Lower lobe of right lung (tissue), 2 donors: ENCODE measurements at regions not wholly inside any gene's neighbourhood (a gene's known extent, or its start where the extent isn't known, plus 50 kb on each side); places are given as distances from the start of the nearest gene placed in this dataset.
A peak's percentile ranks its signal among the peaks of the same experiment; 100 is the strongest.

ENCODE experiments used
- ATAC-seq, 2 donors: fragments of 200-7000 bp; cut with Tn5 transposase; one replicate each; pipeline ENCODE4 v1.9.1; 2020 to 2022; ENCODE audit warnings: mild to moderate bottlenecking in 2 of 2, moderate library complexity in 2 of 2
- DNase-seq: peaks from one replicate; pipeline ENCODE4 v3.0.0-alpha.2; 2020
- H3K27ac ChIP-seq: fragments of 200-600 bp; one replicate; pipeline ENCODE4 v1.8.0; 2022
- H3K27me3 ChIP-seq: fragments of 200-600 bp; one replicate; pipeline ENCODE4 v1.8.0; 2022; ENCODE audit warnings: low read depth
- H3K36me3 ChIP-seq: fragments of 200-600 bp; one replicate; pipeline ENCODE4 v1.8.0; 2022; ENCODE audit warnings: mild to moderate bottlenecking
- H3K4me1 ChIP-seq: fragments of 200-600 bp; one replicate; pipeline ENCODE4 v1.8.0; 2022
- H3K4me3 ChIP-seq: fragments of 200-600 bp; one replicate; pipeline ENCODE4 v1.8.0; 2022; ENCODE audit warnings: mild to moderate bottlenecking
- H3K9me3 ChIP-seq: fragments of 200-600 bp; one replicate; pipeline ENCODE4 v1.8.0; 2022
- intact Hi-C: fragments of 100-400 bp; cut with DNase I; formaldehyde crosslinking; loops from one replicate; pipeline ENCODE4 v1.11.0; 2022
- TF ChIP-seq, protein P1 (sequence below): fragments of 200-600 bp; IDR thresholded peaks from one replicate; pipeline ENCODE4 v1.8.0; 2022; ENCODE audit warnings: antibody characterized with exemption, mild to moderate bottlenecking
- donor health status: DM: no; HTN: yes; CAD: no; lungs with severe emphysema.

DNA sequence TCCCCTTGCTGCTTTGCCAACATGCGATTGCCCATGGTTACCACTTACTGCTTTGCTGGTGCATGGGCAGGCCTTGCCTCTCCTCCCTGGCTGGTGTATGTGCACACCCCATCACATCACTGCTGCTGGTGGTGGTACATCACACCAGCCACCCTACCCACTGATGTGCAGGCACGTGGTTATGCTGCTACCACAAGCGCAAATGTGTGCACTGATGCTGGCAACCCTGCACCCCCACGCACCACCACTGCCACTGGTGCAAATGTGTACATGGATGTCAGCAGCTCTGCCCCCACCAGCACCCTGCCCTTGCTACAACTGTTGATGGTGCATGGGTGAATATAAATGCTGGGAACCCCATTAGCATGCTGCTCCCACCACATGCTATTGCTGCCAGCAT lies 261.7 kb downstream of the AEBP2 start:
- Histone ChIP-seq H3K27ac (no peak overlapping the region), H3K4me1 (no peaks in the 10 kb centered on the region), H3K27me3 (no peaks in the 10 kb centered on the region), H3K36me3 (no peaks in the 10 kb centered on the region), H3K4me3 (no peak overlapping the region), H3K9me3 (peaks cover 10% of the 10 kb centered on the region)
- DNase-seq (no peak), ATAC-seq (no peak)
- TF ChIP-seq, protein P1, sequence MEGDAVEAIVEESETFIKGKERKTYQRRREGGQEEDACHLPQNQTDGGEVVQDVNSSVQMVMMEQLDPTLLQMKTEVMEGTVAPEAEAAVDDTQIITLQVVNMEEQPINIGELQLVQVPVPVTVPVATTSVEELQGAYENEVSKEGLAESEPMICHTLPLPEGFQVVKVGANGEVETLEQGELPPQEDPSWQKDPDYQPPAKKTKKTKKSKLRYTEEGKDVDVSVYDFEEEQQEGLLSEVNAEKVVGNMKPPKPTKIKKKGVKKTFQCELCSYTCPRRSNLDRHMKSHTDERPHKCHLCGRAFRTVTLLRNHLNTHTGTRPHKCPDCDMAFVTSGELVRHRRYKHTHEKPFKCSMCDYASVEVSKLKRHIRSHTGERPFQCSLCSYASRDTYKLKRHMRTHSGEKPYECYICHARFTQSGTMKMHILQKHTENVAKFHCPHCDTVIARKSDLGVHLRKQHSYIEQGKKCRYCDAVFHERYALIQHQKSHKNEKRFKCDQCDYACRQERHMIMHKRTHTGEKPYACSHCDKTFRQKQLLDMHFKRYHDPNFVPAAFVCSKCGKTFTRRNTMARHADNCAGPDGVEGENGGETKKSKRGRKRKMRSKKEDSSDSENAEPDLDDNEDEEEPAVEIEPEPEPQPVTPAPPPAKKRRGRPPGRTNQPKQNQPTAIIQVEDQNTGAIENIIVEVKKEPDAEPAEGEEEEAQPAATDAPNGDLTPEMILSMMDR, result no peak
- intact Hi-C loops, result no loop called here

DNA sequence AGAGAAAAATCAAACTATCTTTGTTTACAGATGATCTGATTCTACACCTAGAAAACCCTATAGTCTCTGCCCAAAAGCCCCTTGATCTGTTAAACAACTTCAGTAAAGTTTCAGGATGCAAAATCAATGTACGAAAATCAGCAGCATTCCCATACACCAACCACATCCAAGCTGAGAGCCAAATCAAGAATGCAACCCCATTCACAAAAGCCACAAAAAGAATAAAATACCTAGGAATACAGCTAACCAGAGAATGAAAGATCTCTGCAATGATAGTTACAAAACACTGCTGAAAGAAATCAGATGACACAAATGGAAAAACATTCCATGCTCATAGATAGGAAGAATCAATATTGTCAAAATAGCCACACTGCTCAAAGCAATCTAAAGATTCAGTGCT lies 265.7 kb downstream of the AEBP2 start:
- no peaks in the 10 kb centered on the region for H3K4me1 ChIP-seq
- no peaks in the 10 kb centered on the region for H3K36me3 ChIP-seq
- no peaks in the 10 kb centered on the region for H3K27me3 ChIP-seq
- TF ChIP-seq, protein P1, result no peak
- intact Hi-C loops, result no loop called here
- DNase-seq (no peak), ATAC-seq (no peak)
- H3K4me3 ChIP-seq, result no peak overlapping the region
- peaks cover 16% of the 10 kb centered on the region for H3K9me3 ChIP-seq
- no peak overlapping the region for H3K27ac ChIP-seq

DNA sequence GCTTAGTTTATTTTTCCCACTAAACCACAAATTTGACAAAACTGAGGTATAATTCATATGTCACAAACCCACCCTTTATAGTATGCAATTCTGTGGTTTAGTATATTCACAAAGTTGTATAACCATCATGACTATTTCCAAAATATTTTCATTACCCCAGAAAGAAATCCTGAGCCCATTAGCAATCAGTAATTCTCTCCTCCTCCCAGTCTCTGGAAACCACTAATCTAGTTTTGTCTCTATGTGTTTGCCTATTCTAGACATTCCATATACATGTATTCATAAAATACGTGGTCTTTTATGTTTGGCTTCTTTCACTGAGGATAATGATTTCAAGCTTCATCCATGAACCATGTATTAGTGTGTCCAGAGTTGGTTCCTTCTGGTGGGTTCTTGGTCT lies 267.6 kb downstream of the AEBP2 start:
- Histone ChIP-seq H3K36me3 (no peaks in the 10 kb centered on the region), H3K9me3 (peaks cover 14% of the 10 kb centered on the region), H3K27me3 (no peaks in the 10 kb centered on the region), H3K27ac (no peak overlapping the region), H3K4me3 (no peak overlapping the region), H3K4me1 (no peaks in the 10 kb centered on the region)
- TF ChIP-seq, protein P1, result no peak
- intact Hi-C loops, result no loop called here
- ATAC-seq (no peak), DNase-seq (no peak)

DNA sequence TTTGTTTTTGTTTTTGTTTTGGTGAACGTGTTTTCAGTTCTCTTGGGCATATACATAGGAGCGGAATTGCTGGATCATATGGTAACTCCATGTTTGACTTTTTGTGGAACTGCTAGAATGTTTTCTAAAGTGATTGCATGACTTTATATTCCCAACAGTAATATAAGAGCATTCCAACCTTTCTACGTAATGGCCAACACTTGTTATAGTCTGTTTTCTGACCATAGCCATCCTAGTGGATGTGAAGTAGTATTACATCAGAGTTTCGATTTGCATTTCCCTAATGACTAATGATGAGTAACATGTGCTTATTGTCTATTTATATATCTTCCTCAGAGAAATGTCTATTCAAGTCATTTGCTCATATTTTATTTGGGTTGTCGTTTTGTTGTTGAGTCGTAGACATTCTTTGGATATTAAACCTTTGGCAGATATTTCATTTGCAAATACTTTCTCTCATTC lies 268.7 kb downstream of the AEBP2 start:
- DNase-seq (no peak), ATAC-seq (no peak)
- H3K9me3 ChIP-seq, result peaks cover 6% of the 10 kb centered on the region
- no peak overlapping the region for H3K4me3 ChIP-seq
- no peak overlapping the region for H3K27ac ChIP-seq
- no peaks in the 10 kb centered on the region for H3K36me3 ChIP-seq
- intact Hi-C loops, result no loop called here
- H3K4me1 ChIP-seq, result no peaks in the 10 kb centered on the region
- TF ChIP-seq, protein P1, result no peak
- no peaks in the 10 kb centered on the region for H3K27me3 ChIP-seq

DNA sequence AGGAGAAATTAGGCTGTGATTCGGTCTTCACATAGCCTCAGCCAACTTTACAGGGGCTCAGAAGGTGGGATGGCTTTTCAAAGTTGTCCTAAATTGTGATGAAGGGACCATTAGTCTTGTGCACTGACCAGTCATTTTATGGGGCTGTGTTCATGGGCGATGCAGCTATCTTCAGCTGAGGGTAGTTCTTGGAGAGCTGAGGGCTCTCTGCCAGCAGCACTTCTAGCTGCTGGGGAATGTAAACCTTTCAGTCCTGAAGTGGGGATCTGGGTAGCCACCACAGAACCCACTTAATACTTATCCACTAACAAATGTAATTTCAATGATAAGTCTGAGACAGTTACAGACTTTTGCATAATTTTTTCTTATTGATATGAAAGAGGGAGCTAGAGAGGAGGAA lies 270.6 kb downstream of the AEBP2 start:
- H3K36me3 ChIP-seq, result no peaks in the 10 kb centered on the region
- no peaks in the 10 kb centered on the region for H3K27me3 ChIP-seq
- no peak overlapping the region for H3K4me3 ChIP-seq
- TF ChIP-seq, protein P1, result no peak
- peaks cover 6% of the 10 kb centered on the region for H3K9me3 ChIP-seq
- peak; percentile 50 to 65 for ATAC-seq
- H3K27ac ChIP-seq, result no peak overlapping the region
- intact Hi-C loops, result no loop called here
- DNase-seq, result no peak
- no peaks in the 10 kb centered on the region for H3K4me1 ChIP-seq
